GOT3 (cell line): ENCODE measurements at regions not wholly inside any gene's neighbourhood (a gene's known extent, or its start where the extent isn't known, plus 50 kb on each side); places are given as distances from the start of the nearest gene placed in this dataset.

Source experiments
- DNase-seq: peaks from one replicate; lab custom pipeline; 2025; ENCODE audit warnings: mixed read lengths; lab: John Stamatoyannopoulos, UW

DNA sequence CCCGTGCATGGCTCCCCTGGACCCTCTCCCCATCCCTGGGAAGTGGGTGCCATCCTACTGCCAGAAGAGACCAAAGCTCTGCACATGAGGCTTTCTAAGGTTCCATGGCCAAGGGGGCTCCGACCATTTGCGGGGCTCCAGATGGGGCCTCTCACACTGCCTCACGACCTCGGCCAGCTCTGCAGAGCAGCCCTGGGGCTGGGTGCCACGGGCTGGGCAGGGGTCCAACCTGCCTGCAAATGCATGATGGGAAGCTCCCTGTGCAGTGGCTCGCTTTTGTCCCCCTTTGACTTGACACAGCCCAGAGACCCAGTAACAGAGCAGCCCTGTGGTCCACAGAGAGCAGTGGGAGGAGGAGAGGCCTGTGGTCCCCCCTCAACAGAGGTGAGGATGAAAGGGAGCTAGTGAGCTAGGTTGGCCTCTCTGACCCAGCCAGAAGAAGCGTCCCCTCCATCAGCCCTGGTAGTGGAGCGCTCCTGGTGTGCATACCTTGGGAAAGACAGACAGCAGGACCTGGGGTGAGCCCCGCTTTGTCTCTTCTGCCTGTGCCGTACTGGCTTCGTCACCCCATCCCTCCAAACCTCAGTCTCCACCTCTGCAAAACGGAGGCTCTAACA, 174.1 kb downstream of the DDX1 start:
- DNase-seq = no peak

DNA sequence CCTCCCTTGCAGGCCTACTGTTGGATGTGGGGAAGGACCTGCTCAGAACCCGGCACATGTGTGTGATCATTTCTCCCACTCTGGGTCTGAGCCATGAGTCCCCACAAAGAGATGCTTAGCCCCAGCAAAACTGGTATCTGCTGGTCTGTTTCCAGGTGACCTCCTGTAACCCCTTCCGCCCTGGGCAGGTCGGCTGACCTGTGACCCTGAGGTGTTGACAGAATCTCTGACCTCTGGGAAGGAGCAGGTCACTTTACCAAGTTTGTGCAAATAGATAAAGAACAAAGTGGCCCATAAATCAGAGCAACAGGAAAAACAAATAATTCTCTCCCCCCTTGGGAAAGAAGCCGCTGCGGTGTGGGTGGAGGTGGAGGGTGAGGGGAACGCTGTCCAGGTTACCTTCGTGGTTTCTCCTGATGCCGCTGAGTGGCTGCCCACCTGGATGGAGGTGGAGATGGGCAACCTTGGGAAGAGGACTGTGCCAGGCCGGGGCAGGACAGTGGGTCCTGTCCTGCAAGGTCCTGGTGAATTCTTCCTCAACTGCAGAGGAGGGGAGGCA, 174.0 kb upstream of the MYCN start:
- no peak for DNase-seq

DNA sequence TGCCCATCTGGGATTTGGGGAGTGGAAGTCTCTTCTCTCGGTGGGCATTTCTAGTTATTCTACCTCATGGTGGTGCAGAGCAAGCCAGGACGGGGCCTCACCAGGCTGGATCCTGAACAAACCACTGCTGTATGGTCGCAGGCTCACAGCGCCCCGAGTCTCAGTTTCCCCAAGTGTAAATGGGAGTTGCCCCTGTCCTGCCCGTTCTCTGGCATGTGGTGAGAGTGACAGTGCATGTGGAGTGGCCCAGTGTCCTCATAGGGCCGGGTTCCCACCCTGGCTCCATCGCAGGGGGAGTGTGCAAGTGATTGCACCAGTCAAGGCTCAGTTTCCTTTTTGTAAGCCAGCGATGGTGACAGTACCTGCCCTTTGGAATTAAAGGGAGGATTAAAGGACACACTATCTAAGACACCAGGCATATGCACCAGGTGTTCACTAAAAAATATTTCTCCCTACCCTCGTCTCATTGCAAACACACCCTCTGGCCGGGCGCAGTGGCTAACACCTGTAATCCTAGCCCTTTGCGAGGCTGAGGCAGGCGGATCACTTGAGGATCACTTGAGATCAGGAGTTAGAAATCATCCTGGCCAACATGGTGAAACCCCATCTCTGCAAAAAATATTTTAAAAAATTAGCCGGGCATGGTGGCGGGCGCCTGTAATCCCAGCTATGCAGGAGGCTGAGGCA, 173.3 kb upstream of the MYCN start:
- DNase-seq = no peak

DNA sequence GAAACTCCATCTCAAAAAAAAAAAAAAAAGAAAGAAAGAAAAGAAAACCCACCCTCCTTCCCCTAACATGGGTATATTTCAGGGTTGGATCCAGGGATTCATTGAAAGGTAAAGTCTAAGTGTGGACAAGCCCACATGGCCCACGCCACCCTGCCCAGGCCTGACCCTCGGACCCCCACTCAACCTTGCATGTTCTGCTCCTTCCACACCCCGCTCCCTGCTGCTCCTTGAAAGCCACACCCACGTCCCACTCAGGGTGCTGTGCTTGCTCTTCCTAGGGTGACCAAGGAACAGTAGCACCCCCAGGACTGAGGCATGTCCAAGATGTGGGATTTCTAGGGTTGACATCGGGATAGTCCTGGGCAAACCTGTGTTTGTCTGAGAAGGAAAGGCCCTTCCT, 172.7 kb upstream of the MYCN start:
- no peak for DNase-seq

DNA sequence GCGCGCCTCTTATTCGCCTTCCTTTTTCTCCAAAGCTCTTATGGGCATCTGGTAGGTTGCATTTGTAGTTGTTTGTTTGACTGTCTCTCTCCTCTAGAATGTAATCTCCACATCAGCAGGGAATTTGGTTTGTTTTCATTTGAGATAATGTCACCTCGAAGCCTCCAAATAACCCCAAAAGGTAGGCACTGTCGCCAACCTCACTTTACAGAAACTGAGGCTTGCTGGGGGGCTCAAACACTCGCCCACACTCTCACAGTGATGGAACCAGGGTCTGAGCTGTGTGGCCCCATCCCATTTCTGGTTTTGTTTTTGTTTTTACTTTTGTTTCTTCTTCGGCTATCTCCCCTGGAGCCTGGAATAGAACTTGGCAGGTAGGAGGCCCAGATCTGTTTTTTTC, 172.2 kb upstream of the MYCN start:
- DNase-seq = no peak

DNA sequence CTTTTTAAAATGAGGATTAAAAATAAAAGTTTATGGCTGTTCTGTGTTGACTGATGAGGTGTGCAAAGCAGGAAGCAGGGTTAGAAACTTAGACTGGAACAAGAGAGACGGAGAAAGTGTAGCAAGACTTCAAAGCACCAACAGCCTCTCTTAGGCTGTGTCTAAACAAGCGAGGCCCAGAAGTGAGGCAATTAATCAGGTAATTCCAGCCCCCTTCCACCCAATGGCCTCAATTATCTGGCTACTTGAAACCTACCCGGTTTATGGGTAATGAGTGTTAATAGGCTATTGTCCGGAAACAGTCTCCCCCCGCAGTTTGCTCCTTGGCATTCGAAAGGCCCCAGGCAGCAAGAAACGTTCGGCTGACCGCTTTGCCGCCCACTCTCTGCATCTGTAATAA, 171.7 kb upstream of the MYCN start:
- no peak for DNase-seq

DNA sequence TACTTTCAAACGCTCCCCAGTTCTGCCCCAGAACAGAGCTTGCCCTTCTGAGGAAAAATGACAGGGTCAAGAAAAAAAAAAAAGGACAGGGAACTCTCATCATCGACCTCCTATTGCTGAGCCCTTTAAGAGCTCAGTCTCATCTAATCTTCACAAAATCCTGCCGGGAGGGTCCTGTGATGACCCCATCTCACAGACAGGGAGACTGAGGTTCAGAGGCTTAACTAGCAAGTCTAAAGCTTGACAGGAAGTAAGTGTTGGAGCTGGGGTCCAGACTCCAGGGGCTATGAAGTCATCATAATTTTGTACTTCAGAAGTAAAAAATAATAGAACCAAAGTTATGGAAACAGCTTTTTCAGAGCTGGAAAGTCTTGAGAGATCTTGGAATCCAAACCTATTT, 171.1 kb upstream of the MYCN start:
- no peak for DNase-seq

DNA sequence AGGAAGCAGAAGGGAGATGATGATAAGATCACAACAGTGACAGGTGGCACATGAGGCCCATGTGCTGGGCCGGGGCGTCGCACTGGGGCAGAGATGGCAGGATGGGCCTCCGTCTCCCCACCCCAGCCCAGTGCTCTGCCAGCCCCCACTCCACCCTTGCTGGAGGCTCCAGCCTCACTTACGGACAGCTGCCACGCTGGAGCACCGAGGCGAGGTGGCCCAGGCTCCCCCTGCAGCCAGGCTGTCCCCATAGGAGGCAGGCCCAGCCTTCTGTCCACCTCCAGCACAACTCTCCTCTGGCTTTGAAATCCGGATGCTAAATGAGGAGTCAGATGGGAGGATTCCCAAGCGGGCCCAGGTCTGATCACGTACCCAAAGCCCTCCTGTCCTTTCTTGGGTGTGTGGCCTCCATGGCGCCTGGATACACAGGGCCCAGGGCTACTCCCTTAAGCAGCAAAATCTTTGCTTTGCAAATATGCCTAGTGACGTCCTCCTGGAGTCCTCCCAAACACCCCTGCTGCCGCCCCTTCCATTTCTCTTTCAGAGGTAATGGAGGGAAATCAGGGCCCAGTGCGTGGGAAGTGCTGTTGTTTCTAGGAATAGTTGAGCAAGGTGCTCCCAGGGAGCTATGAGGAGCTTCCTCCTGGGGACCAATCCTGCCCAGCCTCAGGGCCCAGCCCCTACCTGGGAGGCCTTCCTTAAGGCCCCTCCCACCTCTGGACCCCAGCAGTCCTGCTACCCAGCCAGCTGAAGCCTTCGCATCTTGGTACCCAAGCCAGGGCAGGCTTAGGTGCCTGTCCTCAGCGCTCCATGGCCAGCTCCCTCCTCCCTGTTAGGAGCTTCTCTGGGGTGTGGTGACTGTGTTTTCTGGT, 170.4 kb upstream of the MYCN start:
- DNase-seq = no peak

DNA sequence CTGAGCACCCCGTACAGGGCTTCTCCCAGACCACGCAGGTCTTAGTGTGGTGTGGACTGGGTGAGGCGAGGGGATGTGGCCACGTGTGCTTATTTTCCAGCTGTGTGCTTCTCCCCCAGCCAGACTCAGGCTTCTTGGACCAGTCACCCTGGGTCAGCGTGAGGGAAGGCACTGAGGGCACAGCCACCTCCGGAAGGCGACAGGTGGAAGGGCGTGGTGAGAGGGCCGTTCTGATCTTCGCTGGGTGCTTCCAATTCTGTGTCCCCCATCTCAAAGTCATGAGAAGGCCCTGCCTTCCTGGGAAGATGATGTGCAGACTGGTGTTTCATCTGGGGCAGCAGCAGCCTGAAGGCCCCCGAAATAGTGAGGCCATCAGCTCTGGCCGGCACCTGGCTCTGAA, 169.7 kb upstream of the MYCN start:
- no peak for DNase-seq

DNA sequence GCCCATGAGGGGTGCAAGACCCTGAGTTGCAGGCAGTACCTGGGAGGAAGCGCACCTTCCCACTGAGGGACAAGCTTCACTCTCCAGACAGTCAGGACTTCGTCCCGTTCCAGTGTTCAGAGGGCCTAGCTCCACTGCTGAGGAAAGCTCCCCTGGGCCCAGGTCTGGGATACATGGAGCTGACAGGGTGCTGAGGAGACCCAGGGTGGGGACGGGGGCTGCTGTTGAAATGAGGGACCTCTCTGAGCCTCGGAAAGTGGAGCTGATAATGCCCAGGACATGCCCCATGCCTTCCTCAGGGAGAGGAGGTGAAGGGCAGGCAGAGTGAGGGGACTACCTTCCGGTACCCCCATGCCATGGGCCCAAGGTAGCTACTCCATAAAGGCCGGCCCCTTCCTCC, 169.2 kb upstream of the MYCN start:
- DNase-seq = no peak

DNA sequence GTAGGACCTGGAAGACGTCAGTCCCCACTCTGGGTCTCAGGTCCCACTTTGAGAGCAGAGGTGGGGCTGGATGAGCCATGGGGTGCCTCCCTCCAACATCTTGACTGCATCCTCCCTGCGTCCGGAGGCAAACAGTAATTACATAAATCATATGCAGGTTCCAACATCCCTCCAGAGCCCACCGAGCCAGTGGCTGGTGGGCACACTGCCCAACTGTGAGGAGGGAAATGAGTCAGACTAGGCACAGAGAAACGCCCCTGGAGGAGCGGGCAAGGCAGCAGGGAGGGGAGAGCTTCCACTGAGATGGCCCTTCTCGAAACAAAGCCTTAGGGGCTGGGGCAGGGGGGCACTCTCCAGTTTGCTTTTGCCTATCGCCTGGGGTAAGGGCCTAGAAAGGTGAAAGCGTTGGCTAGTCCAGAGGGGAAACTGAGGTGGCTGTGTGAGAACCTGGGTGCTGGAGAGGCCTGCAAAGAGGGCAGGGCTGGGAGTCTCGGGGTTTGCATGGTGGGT, 168.2 kb upstream of the MYCN start:
- no peak for DNase-seq

DNA sequence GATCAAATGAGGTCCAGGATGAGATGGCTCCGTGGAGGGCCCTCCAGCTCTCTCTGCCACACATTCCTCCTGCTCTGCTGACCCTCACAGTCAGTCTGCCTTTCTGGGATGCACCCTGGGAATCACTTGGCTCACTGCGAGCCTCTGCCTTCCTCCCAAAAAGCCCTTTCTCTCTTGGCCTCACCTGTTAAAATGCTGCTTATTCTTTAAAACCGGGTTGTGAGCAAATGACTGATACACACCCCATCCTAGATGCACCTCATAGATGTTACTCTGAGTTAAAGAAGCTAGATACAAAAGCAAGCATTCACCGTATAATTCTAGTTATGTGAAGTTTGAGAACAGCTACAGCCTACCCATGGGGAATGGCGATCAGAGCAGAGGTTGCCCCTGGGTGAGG, 167.7 kb upstream of the MYCN start:
- no peak for DNase-seq

DNA sequence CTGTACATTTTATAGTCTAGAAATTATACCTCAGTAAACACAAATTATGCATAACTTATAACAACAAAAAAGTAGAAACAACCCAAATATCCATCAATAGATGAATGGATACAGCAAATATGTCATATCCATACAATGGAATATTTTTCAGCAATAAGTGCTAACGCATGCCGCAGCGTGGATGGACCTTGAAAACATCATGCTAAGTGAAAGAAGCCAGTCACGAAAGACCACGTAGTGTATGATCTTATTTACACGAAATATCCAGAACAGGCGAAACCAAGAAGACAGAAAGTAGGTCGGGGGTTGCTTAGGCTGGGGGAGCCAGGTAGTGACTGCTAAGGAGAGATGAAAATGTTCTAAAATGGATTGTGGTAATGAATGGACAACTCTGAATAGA, 167.1 kb upstream of the MYCN start:
- no peak for DNase-seq

DNA sequence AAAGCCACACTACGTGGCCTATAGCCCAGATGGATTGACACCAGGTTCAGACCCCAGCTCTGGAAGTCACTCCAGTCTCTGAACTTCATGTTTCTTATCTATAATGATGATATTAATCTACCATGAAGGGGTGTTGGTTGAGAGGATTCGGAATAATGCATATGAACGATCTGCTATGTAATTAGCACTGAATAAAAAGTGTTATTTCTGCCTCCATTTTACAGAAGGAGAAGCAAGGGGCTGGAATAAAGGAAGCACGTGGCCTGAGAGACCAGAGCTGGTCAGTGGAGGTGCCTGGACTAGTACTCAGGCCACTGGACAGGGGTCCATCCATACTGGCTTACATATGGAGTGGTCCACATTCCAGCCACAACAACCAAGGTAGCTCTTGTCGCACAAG, 166.5 kb upstream of the MYCN start:
- no peak for DNase-seq

DNA sequence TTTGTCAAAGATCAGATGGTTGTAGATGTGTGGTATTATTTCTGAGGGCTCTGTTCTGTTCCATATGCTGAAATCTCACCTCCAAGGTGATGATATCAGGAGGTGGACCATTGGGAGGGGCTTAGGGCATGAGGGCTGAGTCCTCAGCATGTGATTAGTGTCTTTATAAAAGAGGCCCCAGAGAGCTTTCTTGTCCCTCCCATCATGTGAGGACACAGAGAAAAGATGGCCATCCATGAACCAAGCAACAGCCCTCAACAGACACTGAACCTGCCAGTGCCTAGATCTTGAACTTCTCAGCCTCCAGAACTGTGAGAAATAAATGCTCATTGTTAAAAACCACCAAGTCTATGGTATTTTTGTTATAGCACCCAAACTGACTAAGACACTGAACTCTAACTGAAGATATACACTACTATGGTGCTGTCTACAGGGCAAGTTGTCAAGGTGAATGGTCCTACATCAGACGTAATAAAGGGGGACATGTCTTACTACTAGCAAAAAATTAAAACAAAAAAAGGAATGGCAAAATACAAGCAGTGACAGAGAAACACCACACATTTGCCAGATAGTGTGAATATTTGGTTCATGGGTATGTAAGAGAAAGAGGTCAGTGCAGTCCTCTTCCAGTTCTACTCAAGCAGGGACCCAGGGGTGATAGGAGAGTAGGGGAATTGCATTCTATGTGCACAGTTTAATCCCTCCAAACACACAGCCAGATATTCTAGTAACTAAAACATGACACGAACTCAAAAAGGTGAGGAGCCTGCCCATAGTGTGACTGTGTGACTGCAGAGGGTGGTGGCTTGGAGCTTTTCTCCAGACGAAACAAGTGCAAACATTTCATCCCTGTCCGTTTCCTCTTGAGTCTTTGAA, 164.4 kb upstream of the MYCN start:
- DNase-seq = no peak

DNA sequence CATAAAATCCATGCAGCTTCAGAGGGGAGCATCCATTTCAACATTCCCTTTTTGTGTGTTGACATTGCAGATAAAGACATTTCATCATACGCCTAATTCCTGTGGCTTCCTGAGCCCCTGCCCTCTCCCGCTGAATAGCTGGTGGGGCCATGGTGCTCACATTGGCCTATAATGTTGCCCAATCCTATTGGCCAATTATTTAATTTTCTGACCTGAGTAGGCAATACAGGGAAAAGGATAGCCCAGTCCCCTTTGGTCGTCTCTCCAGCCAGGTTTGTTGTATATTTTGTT, 163.8 kb upstream of the MYCN start:
- no peak for DNase-seq

DNA sequence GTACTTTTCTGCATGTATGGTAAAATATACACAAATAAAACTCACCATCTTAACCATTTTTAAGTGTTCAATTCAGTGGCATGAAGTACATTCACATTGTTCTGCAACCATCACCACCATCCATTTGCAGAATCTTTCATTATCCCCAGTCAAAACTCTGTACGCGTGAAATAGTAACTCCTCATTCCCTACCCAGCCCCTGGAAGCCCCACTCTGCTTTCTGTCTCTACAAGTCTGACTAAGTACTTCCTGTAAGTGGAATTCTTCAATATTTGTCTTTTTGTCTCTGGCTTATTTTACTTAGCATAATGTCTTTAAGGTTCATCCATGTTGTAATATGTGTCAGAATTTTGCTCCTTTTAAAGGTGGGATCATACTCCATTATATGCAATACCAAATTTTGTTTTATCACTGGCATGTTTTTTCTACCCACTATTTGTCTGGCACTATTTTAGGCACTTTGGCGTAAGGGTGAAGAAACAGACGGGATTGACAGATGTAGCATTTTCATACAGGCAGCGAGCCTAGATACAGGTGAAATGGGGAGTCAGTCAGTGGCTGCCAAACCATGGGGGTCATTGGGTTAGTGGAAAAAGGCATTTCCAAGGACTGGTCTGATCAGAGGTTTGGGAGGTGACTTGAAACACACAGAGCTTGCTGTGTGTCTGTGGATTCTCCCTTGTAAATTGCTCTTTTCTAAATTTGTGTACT, 163.2 kb upstream of the MYCN start:
- no peak for DNase-seq

DNA sequence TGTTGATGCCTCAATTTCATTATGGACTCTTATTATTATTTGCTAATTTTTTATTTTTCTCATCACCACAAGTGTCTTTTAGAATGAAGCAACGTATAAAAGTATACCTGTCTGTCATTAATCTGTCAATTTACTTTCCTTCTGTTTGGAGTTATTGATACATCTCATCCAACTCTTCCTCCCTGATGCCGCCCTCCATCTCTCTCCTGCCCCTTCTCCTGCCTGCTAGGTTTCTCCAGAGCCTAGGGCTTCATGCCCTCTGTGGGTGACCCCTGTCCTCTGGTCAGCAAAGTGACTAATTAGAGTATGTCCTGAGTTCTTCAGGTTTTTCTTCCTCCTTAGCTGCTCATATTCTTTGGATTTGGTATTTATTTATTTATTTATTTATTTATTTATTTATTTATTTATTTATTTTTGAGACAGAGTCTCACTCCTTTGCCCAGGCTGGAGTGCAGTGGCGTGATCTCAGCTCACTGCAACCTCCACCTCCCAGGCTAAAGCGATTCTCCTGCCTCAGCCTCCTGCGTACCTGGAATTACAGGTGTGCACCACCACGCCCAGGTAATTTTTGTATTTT, 162.5 kb upstream of the MYCN start:
- no peak for DNase-seq

DNA sequence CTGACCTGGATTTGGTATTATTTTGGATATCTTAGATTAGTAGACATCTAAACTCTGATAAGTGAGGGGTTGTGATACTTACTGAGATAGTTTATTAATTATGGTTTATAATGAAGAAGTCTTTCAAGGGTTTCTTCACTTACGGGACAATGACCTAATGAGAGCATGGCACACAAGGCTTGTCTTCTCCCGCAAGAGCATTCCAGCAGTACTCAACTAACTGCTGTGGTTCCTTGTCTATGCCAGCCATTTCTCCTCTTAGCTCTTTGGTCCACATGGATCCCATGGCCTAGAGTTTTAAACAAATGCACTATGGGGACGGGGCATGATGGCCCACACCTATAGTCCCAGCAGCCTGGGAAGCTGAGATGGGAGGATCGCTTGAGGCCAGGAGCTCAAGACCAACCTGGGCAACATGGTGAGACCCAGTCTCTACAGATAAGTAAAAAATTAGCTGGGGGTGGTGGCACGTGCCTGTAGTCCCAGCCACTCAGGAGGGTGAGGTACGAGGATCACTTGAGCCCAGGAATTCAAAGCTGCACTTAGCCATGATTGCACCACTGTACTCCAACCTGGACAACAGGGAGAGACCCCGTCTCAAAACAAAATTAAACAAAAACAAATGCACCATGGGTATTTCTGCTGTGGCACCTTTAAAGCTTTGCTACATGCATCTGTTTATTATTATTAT, 161.7 kb upstream of the MYCN start:
- DNase-seq = no peak

DNA sequence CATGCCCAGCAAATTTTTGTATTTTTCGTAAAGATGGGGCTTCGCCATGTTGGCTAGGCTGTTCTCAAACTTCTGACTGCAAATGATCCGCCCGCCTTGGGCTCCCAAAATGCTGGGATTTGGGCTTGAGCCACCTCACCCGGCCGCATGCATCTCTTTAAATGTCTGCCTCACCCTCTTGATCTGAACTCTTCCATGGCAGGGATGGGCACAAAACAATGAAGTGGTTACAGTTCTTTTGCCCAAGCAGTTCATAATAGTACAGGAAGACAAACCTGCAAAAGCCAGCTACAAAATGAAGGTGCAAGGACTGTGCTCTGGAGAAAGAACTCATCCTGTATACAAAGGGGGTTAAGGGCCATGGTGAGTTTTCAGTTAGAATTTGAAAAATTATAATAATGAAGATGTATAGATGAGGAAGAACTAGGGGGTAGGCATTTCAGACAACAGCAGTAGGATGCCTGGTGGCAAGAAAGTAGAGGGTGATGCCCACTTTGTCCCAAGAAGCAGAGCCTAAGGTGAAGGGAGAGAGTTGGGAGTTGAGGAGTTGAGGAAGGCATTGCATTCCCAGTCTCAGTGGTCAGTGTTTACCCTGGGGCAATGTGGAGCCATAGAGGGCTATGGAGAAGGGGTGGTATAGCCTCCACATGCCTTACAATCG, 160.8 kb upstream of the MYCN start:
- DNase-seq = no peak
